GM18498 (cell line): ENCODE measurements at regions not wholly inside any gene's neighbourhood (a gene's known extent, or its start where the extent isn't known, plus 50 kb on each side); places are given as distances from the start of the nearest gene placed in this dataset.
"Not testable (repeated sequence)": the region's sequence is repeated elsewhere in the genome, so short reads cannot be mapped to it uniquely, and the experiment has no call there.

Source experiments
- ATAC-seq: cut with Tn5 transposase; IDR thresholded peaks from one replicate; pipeline ENCODE4 v1.9.1; 2021; ENCODE audit warnings: mild to moderate bottlenecking, moderate library complexity; ENCODE audit not compliant: unreplicated experiment

- no peak for ATAC-seq
These were observed 1521.3 kb downstream of the AMY1C start for GRCh38 chr1:105270966-105271365.

- not testable (repeated sequence) for ATAC-seq
These were observed 1522.7 kb downstream of the AMY1C start for GRCh38 chr1:105272376-105272775.

- ATAC-seq = no peak
These were observed 1545.1 kb downstream of the AMY1C start for GRCh38 chr1:105294838-105295237.

GRCh38 chr1:105310063-105310462 is 1560.4 kb downstream of the AMY1C start:
- no peak for ATAC-seq

GRCh38 chr1:105317976-105318375 is 1568.3 kb downstream of the AMY1C start:
- ATAC-seq = no peak

GRCh38 chr1:105326886-105327285 is 1577.2 kb downstream of the AMY1C start:
- ATAC-seq = no peak

- no peak for ATAC-seq
These were observed 1587.7 kb downstream of the AMY1C start for GRCh38 chr1:105337420-105337819.

GRCh38 chr1:105343317-105343716 is 1593.6 kb downstream of the AMY1C start:
- no peak for ATAC-seq

GRCh38 chr1:105359457-105359856 is 1609.8 kb downstream of the AMY1C start:
- no peak for ATAC-seq

GRCh38 chr1:105362438-105362837 is 1612.7 kb downstream of the AMY1C start:
- no peak for ATAC-seq

- ATAC-seq = no peak
These were observed 1618.7 kb downstream of the AMY1C start for GRCh38 chr1:105368446-105368845.

- ATAC-seq = no peak
These were observed 1624.0 kb downstream of the AMY1C start for GRCh38 chr1:105373681-105374080.

- no peak for ATAC-seq
These were observed 1636.8 kb downstream of the AMY1C start for GRCh38 chr1:105386489-105386888.

- no peak for ATAC-seq
These were observed 1646.3 kb downstream of the AMY1C start for GRCh38 chr1:105396001-105396400.

- no peak for ATAC-seq
These were observed 1649.2 kb downstream of the AMY1C start for GRCh38 chr1:105398909-105399308.

GRCh38 chr1:105399716-105400115 is 1650.0 kb downstream of the AMY1C start:
- ATAC-seq = no peak

GRCh38 chr1:105416261-105416660 is 1640.2 kb upstream of the PRMT6 start:
- ATAC-seq = no peak

- no peak for ATAC-seq
These were observed 1637.4 kb upstream of the PRMT6 start for GRCh38 chr1:105419030-105419429.

GRCh38 chr1:105427543-105427942 is 1628.9 kb upstream of the PRMT6 start:
- no peak for ATAC-seq

GRCh38 chr1:105436589-105437259 is 1619.8 kb upstream of the PRMT6 start:
- no peak for ATAC-seq

GRCh38 chr1:105437847-105438246 is 1618.6 kb upstream of the PRMT6 start:
- no peak for ATAC-seq

GRCh38 chr1:105442901-105443300 is 1613.6 kb upstream of the PRMT6 start:
- ATAC-seq = no peak

- ATAC-seq = no peak
These were observed 1596.7 kb upstream of the PRMT6 start for GRCh38 chr1:105459759-105460158.
